Panc1 (cell line): ENCODE measurements at regions not wholly inside any gene's neighbourhood (a gene's known extent, or its start where the extent isn't known, plus 50 kb on each side); places are given as distances from the start of the nearest gene placed in this dataset.

Experiments
- CTCF ChIP-seq: fragments of 450-650 bp; IDR thresholded peaks from 2 replicates; pipeline ENCODE4 v1.5.1; 2017; ENCODE audit warnings: mild to moderate bottlenecking
- POLR2AphosphoS5 ChIP-seq: IDR thresholded peaks from 2 replicates; pipeline ENCODE4 v1.6.1; 2012; ENCODE audit warnings: mild to moderate bottlenecking, low read depth, low read length, moderate library complexity
- REST ChIP-seq, 2 experiments: IDR thresholded peaks; 2 replicates each; pipeline ENCODE4 v1.6.1; 2011 to 2012; ENCODE audit warnings: low read depth in 2 of 2, control low read depth in 1 of 2, low read length in 1 of 2, mild to moderate bottlenecking in 1 of 2, moderate library complexity in 1 of 2; ENCODE audit not compliant: insufficient read depth in 1 of 2
- SIN3A ChIP-seq: IDR thresholded peaks from 2 replicates; pipeline ENCODE4 v1.6.1; 2012; ENCODE audit warnings: low read depth, mild to moderate bottlenecking, low read length, moderate library complexity, borderline replicate concordance; ENCODE audit not compliant: insufficient read depth
- TCF7L2 ChIP-seq: IDR thresholded peaks from 2 replicates; pipeline ENCODE4 v1.6.1; 2011; ENCODE audit warnings: mild to moderate bottlenecking, low read depth, low read length, inconsistent platforms

- no peak for TF ChIP-seq CTCF
- TF ChIP-seq POLR2AphosphoS5 = no peak
- TF ChIP-seq REST (IDR thresholded peaks at IDR 0.05; ENCODE audit: insufficient read depth in 1 of 2, low read depth in 2 of 2, low read length in 1 of 2) = no peak
- no peak for TF ChIP-seq SIN3A
- TF ChIP-seq TCF7L2 = no peak
These were observed 361.7 kb upstream of the TNRC6C start for GRCh38 chr17:77596491-77597417.
